ENCODE measurements at regions not wholly inside any gene's neighbourhood (a gene's known extent, or its start where the extent isn't known, plus 50 kb on each side); places are given as distances from the start of the nearest gene placed in this dataset.

GRCh38 chr4:14452001-14452400, 550.3 kb upstream of the CPEB2 start:
- H3K79me2 ChIP-seq (ENCODE audit: insufficient read depth), result no peaks in the 10 kb centered on the region
- H3K9me3 ChIP-seq, result no peaks in the 10 kb centered on the region
- no peaks in the 10 kb centered on the region for H4K20me1 ChIP-seq (ENCODE audit: insufficient read depth)
- H2AFZ ChIP-seq (ENCODE audit: low read depth), result no peak overlapping the region
- H3K9ac ChIP-seq, result no peak overlapping the region
- TF ChIP-seq TEAD4 (IDR thresholded peaks at IDR 0.05; ENCODE audit: borderline replicate concordance, insufficient read depth) (no peak), SIN3A (IDR thresholded peaks at IDR 0.05; ENCODE audit: borderline replicate concordance, low read depth, low read length) (no peak), REST (IDR thresholded peaks at IDR 0.05; ENCODE audit: low read depth, low read length) (no peak), RAD21 (IDR thresholded peaks at IDR 0.05; ENCODE audit: low read length) (no peak), IRF3 (IDR thresholded peaks at IDR 0.05; ENCODE audit: low read depth, low read length) (no peak)
- H3F3A ChIP-seq (replicated peaks; ENCODE audit: insufficient read depth), result no peaks in the 10 kb centered on the region
- no peak overlapping the region for H3K4me3 ChIP-seq (ENCODE audit: low read depth in 2 of 2, low read length in 1 of 2)
- no peaks in the 10 kb centered on the region for H3K27me3 ChIP-seq (ENCODE audit: insufficient read depth)
- H3K27ac ChIP-seq (ENCODE audit: low read depth in 2 of 2, low read length in 1 of 2), result no peak overlapping the region
- 87% methylated on average over 8 of the region's 12 CpGs for WGBS (ENCODE audit: low lambda C conversion rate)
- no peak for DNase-seq
- no peaks in the 10 kb centered on the region for H3K9me2 ChIP-seq
- H3K4me2 ChIP-seq, result no peak overlapping the region
- CTCF ChIA-PET, result no interaction called here
- POLR2A ChIA-PET, result no interaction called here
- H3K36me3 ChIP-seq (replicated peaks in 1 of 2; ENCODE audit: control insufficient read depth in 1 of 2, insufficient read depth in 2 of 2, low read length in 1 of 2), result no peaks in the 10 kb centered on the region
- H3K4me1 ChIP-seq (ENCODE audit: control insufficient read depth in 1 of 2, insufficient read depth in 2 of 2, low read depth in 1 of 2, low read length in 1 of 2), result no peaks in the 10 kb centered on the region; a peak in 2 of 4 replicates

- WGBS (ENCODE audit: low lambda C conversion rate), result 60% methylated on average over 6 of the region's 6 CpGs
Observed at GRCh38 chr4:14452764-14453163, 549.5 kb upstream of the CPEB2 start.

More at GRCh38 chr4:14452764-14453163, 549.5 kb upstream of the CPEB2 start:
- H3F3A ChIP-seq (replicated peaks; ENCODE audit: insufficient read depth), result no peaks in the 10 kb centered on the region
- no peaks in the 10 kb centered on the region for H3K9me2 ChIP-seq
- no peak overlapping the region for H3K4me2 ChIP-seq
- no peaks in the 10 kb centered on the region for H3K9me3 ChIP-seq
- H3K9ac ChIP-seq, result no peak overlapping the region
- H3K27me3 ChIP-seq (ENCODE audit: insufficient read depth), result no peaks in the 10 kb centered on the region
- no peak overlapping the region for H3K4me3 ChIP-seq (ENCODE audit: low read depth in 2 of 2, low read length in 1 of 2)
- DNase-seq, result no peak
- H3K79me2 ChIP-seq (ENCODE audit: insufficient read depth), result no peaks in the 10 kb centered on the region
- ChIA-PET POLR2A (interaction anchor here (0.6 kb wide), 1 partner anchor 711 kb away, joined by 3 read pairs; no protein-coding TSS in a partner anchor), CTCF (interaction anchor here (0.7 kb wide), 1 partner anchor 19 kb away, joined by 3 read pairs; no protein-coding TSS in a partner anchor)
- H3K27ac ChIP-seq (ENCODE audit: low read depth in 2 of 2, low read length in 1 of 2), result no peak overlapping the region
- no peaks in the 10 kb centered on the region for H4K20me1 ChIP-seq (ENCODE audit: insufficient read depth)
- H3K36me3 ChIP-seq (replicated peaks in 1 of 2; ENCODE audit: control insufficient read depth in 1 of 2, insufficient read depth in 2 of 2, low read length in 1 of 2), result no peaks in the 10 kb centered on the region
- no peaks in the 10 kb centered on the region; a peak in 2 of 4 replicates for H3K4me1 ChIP-seq (ENCODE audit: control insufficient read depth in 1 of 2, insufficient read depth in 2 of 2, low read depth in 1 of 2, low read length in 1 of 2)
- TF ChIP-seq ZBTB33 (IDR thresholded peaks at IDR 0.05; ENCODE audit: borderline replicate concordance, low read depth) (no peak), RAD21 (IDR thresholded peaks at IDR 0.05; ENCODE audit: low read length) (peak; percentile 14; the same call in 1 of the 2 replicates)
- no peak overlapping the region for H2AFZ ChIP-seq (ENCODE audit: low read depth)

All from SK-N-SH (cell line).